ENCODE measurements at regions not wholly inside any gene's neighbourhood (a gene's known extent, or its start where the extent isn't known, plus 50 kb on each side); places are given as distances from the start of the nearest gene placed in this dataset.

DNA sequence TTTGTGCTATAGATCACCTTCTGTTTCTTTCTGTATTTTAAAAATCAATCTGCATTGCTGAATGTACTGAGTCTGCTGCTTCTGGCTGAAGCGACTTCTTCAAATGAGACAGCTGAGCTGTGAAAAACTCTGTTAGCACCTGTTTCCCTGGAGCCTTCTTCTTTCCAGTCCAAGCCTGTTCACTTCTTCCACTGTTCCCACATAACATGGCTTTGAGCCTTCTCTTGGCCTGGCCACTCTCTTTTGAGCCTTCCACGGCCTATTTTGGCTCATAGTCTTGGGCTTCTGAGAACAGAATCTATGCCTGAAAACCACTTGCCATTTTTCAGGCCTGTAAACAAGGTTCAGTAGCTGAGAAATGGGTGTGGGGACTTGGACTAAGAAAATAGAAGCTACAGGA, 132.9 kb upstream of the IGFBP7 start:
- Histone ChIP-seq H4K20me1 (ENCODE audit: control insufficient read depth, insufficient read depth, low read depth, low read length) (no peaks in the 10 kb centered on the region), H3K9me3 (ENCODE audit: control insufficient read depth, insufficient read depth, low read length) (peaks cover 4% of the 10 kb centered on the region; the same call in 1 of the 2 replicates), H3F3A (ENCODE audit: control insufficient read depth, insufficient read depth) (no peaks in the 10 kb centered on the region), H3K36me3 (ENCODE audit: control insufficient read depth, low read length) (no peaks in the 10 kb centered on the region), H3K27ac (ENCODE audit: low read depth, low read length) (no peak overlapping the region), H3K9me2 (replicated peaks; ENCODE audit: control insufficient read depth, low read length) (no peaks in the 10 kb centered on the region), H3K4me1 (ENCODE audit: control insufficient read depth, low read length) (no peaks in the 10 kb centered on the region), H3K27me3 (ENCODE audit: control insufficient read depth, low read length) (no peaks in the 10 kb centered on the region), H3K79me2 (ENCODE audit: control insufficient read depth, low read length) (no peaks in the 10 kb centered on the region), H3K4me3 (ENCODE audit: low read length) (no peak overlapping the region), H3K4me2 (ENCODE audit: low read length) (no peak overlapping the region)
- TF ChIP-seq EZH2phosphoT487 (IDR thresholded peaks at IDR 0.05; ENCODE audit: borderline replicate concordance, low read length) (no peak), CTCF (IDR thresholded peaks at IDR 0.05; ENCODE audit: low read depth, low read length, poor library complexity, severe bottlenecking) (no peak)

DNA sequence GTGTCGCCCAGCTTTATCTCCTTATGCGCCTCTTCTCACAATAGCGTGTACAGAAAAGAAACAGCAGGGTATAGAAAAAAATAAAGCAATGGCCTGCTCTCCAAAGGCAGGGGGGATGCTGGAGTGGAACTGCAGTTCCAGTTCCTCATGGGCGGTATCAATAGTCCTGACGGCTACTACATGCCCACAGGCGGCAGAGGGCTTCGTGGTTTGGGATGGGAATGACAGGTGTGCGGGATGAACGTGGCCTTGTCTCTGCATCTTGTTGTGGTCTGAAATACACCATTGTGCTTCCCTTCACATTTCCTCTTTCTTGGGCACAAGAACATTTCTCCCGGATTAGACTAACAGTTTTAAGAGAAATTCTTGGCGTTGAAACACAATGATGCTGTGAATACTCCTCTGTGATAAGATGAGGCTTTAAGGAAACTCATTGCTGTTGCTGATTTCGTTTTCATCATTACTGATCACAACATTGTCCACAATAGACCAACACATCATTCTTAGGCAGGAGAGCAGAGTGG, 124.1 kb upstream of the IGFBP7 start:
- Histone ChIP-seq H3K9me3 (ENCODE audit: control insufficient read depth, insufficient read depth, low read length) (no peaks in the 10 kb centered on the region), H3K4me1 (ENCODE audit: control insufficient read depth, low read length) (no peaks in the 10 kb centered on the region), H3K9me2 (replicated peaks; ENCODE audit: control insufficient read depth, low read length) (no peaks in the 10 kb centered on the region), H3F3A (ENCODE audit: control insufficient read depth, insufficient read depth) (no peaks in the 10 kb centered on the region), H3K27me3 (ENCODE audit: control insufficient read depth, low read length) (no peaks in the 10 kb centered on the region), H3K4me2 (ENCODE audit: low read length) (no peak overlapping the region), H3K36me3 (ENCODE audit: control insufficient read depth, low read length) (no peaks in the 10 kb centered on the region), H4K20me1 (ENCODE audit: control insufficient read depth, insufficient read depth, low read depth, low read length) (no peaks in the 10 kb centered on the region), H3K4me3 (ENCODE audit: low read length) (no peak overlapping the region), H3K27ac (ENCODE audit: low read depth, low read length) (no peak overlapping the region), H3K79me2 (ENCODE audit: control insufficient read depth, low read length) (no peaks in the 10 kb centered on the region)
- TF ChIP-seq CTCF (IDR thresholded peaks at IDR 0.05; ENCODE audit: low read depth, low read length, poor library complexity, severe bottlenecking) (no peak), EZH2phosphoT487 (IDR thresholded peaks at IDR 0.05; ENCODE audit: borderline replicate concordance, low read length) (no peak)

DNA sequence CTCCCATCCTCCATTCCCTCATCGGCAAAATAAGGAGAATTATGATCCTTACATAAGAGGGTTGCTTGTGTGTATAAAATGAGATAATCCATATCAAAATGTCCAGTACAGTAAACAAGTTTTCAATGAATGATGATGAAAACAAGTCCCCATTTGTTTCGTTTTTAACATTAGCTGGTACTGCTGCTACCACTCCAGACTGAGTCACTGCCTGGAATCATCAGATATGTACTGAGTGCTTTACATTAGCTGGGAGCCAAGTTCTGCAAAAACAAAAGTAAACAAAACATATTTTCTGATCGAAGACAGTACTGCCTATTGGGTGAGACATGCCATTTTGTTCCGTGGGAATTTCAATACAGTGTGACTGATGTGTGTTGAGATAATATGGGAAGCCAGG, 123.2 kb upstream of the IGFBP7 start:
- H3K4me2 ChIP-seq (ENCODE audit: low read length) = no peak overlapping the region
- no peak overlapping the region for H3K27ac ChIP-seq (ENCODE audit: low read depth, low read length)
- no peaks in the 10 kb centered on the region for H3K9me3 ChIP-seq (ENCODE audit: control insufficient read depth, insufficient read depth, low read length)
- H3K79me2 ChIP-seq (ENCODE audit: control insufficient read depth, low read length) = no peaks in the 10 kb centered on the region
- H3K36me3 ChIP-seq (ENCODE audit: control insufficient read depth, low read length) = no peaks in the 10 kb centered on the region
- no peak overlapping the region for H3K4me3 ChIP-seq (ENCODE audit: low read length)
- H3F3A ChIP-seq (ENCODE audit: control insufficient read depth, insufficient read depth) = no peaks in the 10 kb centered on the region
- H3K9me2 ChIP-seq (replicated peaks; ENCODE audit: control insufficient read depth, low read length) = no peaks in the 10 kb centered on the region
- no peaks in the 10 kb centered on the region for H3K27me3 ChIP-seq (ENCODE audit: control insufficient read depth, low read length)
- TF ChIP-seq CTCF (IDR thresholded peaks at IDR 0.05; ENCODE audit: low read depth, low read length, poor library complexity, severe bottlenecking) (no peak), EZH2phosphoT487 (IDR thresholded peaks at IDR 0.05; ENCODE audit: borderline replicate concordance, low read length) (no peak)
- no peaks in the 10 kb centered on the region for H4K20me1 ChIP-seq (ENCODE audit: control insufficient read depth, insufficient read depth, low read depth, low read length)
- no peaks in the 10 kb centered on the region for H3K4me1 ChIP-seq (ENCODE audit: control insufficient read depth, low read length)

Measured in DOHH2 (cell line).